HEK293T (cell line): ENCODE measurements at regions not wholly inside any gene's neighbourhood (a gene's known extent, or its start where the extent isn't known, plus 50 kb on each side); places are given as distances from the start of the nearest gene placed in this dataset.

Experiments used
- ARNT ChIP-seq: fragments of 450-650 bp; IDR thresholded peaks from 2 replicates; pipeline ENCODE4 v1.6.1; 2017; ENCODE audit warnings: mild to moderate bottlenecking
- BHLHE40 ChIP-seq: fragments of 450-650 bp; IDR thresholded peaks from 2 replicates; pipeline ENCODE4 v1.6.1; 2016; ENCODE audit warnings: mild to moderate bottlenecking, moderate library complexity, borderline replicate concordance
- ELF4 ChIP-seq: fragments of 450-650 bp; IDR thresholded peaks from 2 replicates; pipeline ENCODE4 v1.6.1; 2017; ENCODE audit warnings: antibody characterized with exemption
- FOXA1 ChIP-seq: fragments of 450-650 bp; IDR thresholded peaks from 2 replicates; pipeline ENCODE4 v1.6.1; 2016; ENCODE audit warnings: mild to moderate bottlenecking
- FOXK2 ChIP-seq: fragments of 450-650 bp; IDR thresholded peaks from 2 replicates; pipeline ENCODE4 v1.6.1; 2016; ENCODE audit warnings: mild to moderate bottlenecking
- FOXM1 ChIP-seq: fragments of 450-650 bp; IDR thresholded peaks from 2 replicates; pipeline ENCODE4 v1.6.1; 2017; ENCODE audit warnings: mild to moderate bottlenecking, borderline replicate concordance
- HDGF ChIP-seq: fragments of 450-650 bp; IDR thresholded peaks from 2 replicates; pipeline ENCODE4 v1.6.1; 2017; ENCODE audit warnings: antibody characterized with exemption, borderline replicate concordance
- NFRKB ChIP-seq: fragments of 450-650 bp; IDR thresholded peaks from 2 replicates; pipeline ENCODE4 v1.6.1; 2016; ENCODE audit warnings: mild to moderate bottlenecking, moderate library complexity
- SP1 ChIP-seq: fragments of 450-650 bp; IDR thresholded peaks from 2 replicates; pipeline ENCODE4 v1.6.1; 2017
- SUZ12 ChIP-seq: fragments of 450-650 bp; IDR thresholded peaks from 2 replicates; pipeline ENCODE4 v1.6.1; 2016; ENCODE audit warnings: mild to moderate bottlenecking
- TARDBP ChIP-seq: fragments of 450-650 bp; IDR thresholded peaks from 2 replicates; pipeline ENCODE4 v1.6.1; 2016
- ZNF384 ChIP-seq: fragments of 450-650 bp; IDR thresholded peaks from 2 replicates; pipeline ENCODE4 v1.6.1; 2016
- TF ChIP-seq, protein P1 (sequence below): fragments of 450-650 bp; IDR thresholded peaks from 2 replicates; pipeline ENCODE4 v1.6.1; 2016

DNA sequence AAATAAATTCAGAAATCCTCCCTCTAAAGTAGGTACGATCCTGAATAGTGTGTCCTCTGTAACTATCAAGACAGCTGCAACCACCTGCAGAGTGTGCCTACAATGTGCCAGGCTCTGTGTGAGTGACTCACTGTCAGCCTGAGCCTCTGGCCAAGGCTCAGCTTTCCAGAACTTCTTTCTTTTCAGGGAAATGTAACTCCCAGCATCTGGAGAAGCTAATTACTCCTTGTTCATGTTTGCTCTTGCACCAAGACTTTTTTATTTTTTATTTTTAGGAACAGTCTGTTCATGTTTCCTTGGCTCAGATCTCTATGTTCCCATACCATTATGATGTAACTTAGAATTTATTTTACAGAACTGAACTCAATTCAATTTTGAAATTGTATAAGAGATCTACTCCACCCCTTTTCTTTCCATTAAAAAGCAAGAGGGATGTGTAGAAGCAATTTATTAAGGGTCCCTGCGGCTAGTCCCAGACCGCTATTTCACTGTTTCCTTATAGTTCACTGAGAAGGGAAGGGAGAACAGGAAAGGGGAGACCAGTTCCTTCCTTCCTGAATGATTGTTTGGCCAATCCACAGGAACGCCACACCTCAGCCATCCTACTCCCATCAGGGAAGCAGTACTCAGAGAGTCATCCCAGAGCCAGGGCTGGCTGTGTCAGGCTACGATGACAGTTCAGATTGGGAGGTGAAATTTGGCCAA lies 112.4 kb upstream of the ZNF648 start:
- TF ChIP-seq BHLHE40, result no peak
- no peak for TF ChIP-seq FOXM1
- TF ChIP-seq NFRKB, result no peak
- no peak for TF ChIP-seq TARDBP
- no peak for TF ChIP-seq SUZ12
- TF ChIP-seq ELF4, result no peak
- TF ChIP-seq FOXK2, result no peak
- TF ChIP-seq ARNT, result no peak
- no peak for TF ChIP-seq FOXA1
- no peak for TF ChIP-seq SP1
- TF ChIP-seq ZNF384, result no peak
- TF ChIP-seq, protein P1, sequence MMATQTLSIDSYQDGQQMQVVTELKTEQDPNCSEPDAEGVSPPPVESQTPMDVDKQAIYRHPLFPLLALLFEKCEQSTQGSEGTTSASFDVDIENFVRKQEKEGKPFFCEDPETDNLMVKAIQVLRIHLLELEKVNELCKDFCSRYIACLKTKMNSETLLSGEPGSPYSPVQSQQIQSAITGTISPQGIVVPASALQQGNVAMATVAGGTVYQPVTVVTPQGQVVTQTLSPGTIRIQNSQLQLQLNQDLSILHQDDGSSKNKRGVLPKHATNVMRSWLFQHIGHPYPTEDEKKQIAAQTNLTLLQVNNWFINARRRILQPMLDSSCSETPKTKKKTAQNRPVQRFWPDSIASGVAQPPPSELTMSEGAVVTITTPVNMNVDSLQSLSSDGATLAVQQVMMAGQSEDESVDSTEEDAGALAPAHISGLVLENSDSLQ, result no peak
- TF ChIP-seq HDGF, result no peak
